Tibial artery (tissue), 4 donors: ENCODE measurements at regions not wholly inside any gene's neighbourhood (a gene's known extent, or its start where the extent isn't known, plus 50 kb on each side); places are given as distances from the start of the nearest gene placed in this dataset.

ENCODE experiments used
- DNase-seq, 2 donors: peaks; one replicate each; pipeline ENCODE4 v3.0.0-alpha.2; 2019
- H3K27ac ChIP-seq, 2 donors: fragments of 200-600 bp; sonication (generic) in 1 of 2; 1 replicate in 1 of 2; 2 replicates in 1 of 2; pipeline ENCODE4 v1.5.1; 2018 to 2019; ENCODE audit warnings: mild to moderate bottlenecking in 1 of 2
- H3K27me3 ChIP-seq, 2 donors: fragments of 200-600 bp; sonication (generic) in 1 of 2; one replicate each; pipeline versions ENCODE4 v1.5.1 to v1.6.0; 2016 to 2019
- H3K36me3 ChIP-seq, 3 donors: fragments of 200-600 bp; sonication (generic) in 2 of 3; one replicate each; pipeline ENCODE4 v1.5.1; 2016 to 2019; ENCODE audit warnings: mild to moderate bottlenecking in 2 of 3
- H3K4me1 ChIP-seq, 4 donors: fragments of 200-600 bp; sonication (generic) in 2 of 4; 1 replicate in 3 of 4; 2 replicates in 1 of 4; pipeline ENCODE4 v1.5.1; 2016 to 2019
- H3K4me3 ChIP-seq, 2 donors: fragments of 200-600 bp; sonication (generic) in 1 of 2; 1 replicate in 1 of 2; 2 replicates in 1 of 2; pipeline ENCODE4 v1.5.1; 2018 to 2019; ENCODE audit warnings: mild to moderate bottlenecking in 2 of 2
- H3K9me3 ChIP-seq, 3 donors: fragments of 200-600 bp; sonication (generic) in 1 of 3; one replicate each; pipeline ENCODE4 v1.5.1; 2016 to 2019
- CTCF ChIP-seq, 2 experiments: fragments of 200-600 bp in 1 of 2; fragments of 450-650 bp in 1 of 2; IDR thresholded peaks; one replicate each; pipeline ENCODE4 v1.5.1; 2017 to 2019; ENCODE audit warnings: antibody characterized with exemption in 2 of 2, mild to moderate bottlenecking in 1 of 2, moderate library complexity in 1 of 2
- intact Hi-C: fragments of 100-400 bp; cut with DNase I; formaldehyde crosslinking; loops from one replicate; pipeline ENCODE4 v1.15.0; 2023; ENCODE audit warnings: low total_unique reads

DNA sequence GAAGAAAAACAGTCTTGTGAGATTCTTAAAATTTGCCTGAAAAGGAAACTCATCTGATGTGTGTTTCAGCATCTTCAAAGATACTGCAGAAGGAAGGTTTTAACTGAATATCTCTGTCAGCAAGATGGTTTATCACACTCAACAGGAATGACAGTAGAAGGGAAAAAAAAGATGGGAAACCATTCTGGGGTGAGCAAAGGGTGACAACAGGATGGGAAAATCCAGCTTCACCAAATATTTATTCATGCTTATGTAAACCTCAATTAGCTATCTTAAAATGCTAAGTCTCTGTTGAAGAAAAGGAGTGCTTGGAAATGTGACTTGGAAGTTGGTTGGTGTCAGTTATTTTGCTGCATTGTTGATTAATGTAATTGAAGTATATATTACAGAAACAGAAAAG, 82.2 kb downstream of the FZD1 start:
- Histone ChIP-seq H3K4me1 (peaks cover 0 to 41% (median 5%) of the 10 kb centered on the region in 4 donors), H3K9me3 (no peaks in the 10 kb centered on the region), H3K27ac (no peak overlapping the region), H3K27me3 (no peaks in the 10 kb centered on the region), H3K36me3 (no peaks in the 10 kb centered on the region), H3K4me3 (no peak overlapping the region)
- intact Hi-C loops = no loop called here
- TF ChIP-seq CTCF (IDR thresholded peaks at IDR 0.05) = no peak
- DNase-seq = no peak

DNA sequence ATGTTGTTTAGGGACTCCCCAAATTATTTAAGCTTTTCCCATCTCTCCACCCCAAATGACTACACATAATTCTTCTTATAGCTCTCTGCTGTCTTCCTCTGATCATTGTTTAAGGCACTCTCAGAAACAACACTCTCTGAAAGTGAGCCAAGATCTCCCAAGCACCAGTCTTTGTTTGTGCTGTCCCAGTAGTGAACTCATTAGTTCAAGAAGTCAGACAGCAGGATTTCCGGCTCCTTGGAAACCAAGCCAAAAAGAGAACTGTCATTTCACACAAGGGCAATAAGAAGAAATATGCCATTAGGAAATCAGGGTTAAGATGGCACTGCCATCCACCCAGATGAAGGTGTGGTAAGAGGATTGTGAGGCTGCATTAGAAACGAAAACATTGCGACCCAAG, 83.1 kb downstream of the FZD1 start:
- Histone ChIP-seq H3K4me3 (no peak overlapping the region), H3K27ac (no peak overlapping the region), H3K27me3 (no peaks in the 10 kb centered on the region), H3K4me1 (peaks cover 0 to 41% (median 5%) of the 10 kb centered on the region in 4 donors), H3K36me3 (no peaks in the 10 kb centered on the region), H3K9me3 (no peaks in the 10 kb centered on the region)
- intact Hi-C loops = no loop called here
- DNase-seq = peak in 1 of 2 donors; percentile 30
- TF ChIP-seq CTCF (IDR thresholded peaks at IDR 0.05) = no peak

DNA sequence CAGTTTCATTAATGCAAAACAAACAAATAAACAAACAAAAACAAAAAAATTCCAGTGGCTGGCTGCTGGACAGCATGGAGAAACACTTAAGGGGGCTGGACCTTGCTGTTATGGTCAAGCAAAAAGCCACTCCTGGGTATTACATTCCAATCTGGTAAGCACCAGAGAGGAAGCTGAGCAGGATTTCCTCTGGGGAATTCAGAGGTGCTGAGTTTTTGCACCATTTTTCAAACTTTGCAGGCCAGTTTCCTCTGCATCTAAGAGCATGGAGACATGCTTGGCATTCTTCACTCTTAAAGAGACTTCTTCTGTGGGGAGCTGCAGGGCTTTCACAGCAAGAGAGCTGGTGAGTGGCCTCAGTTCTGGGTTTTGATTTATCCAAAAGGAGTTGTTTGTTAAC, 84.5 kb downstream of the FZD1 start:
- no peak for TF ChIP-seq CTCF (IDR thresholded peaks at IDR 0.05)
- Histone ChIP-seq H3K4me1 (peaks cover 0 to 35% (median 5%) of the 10 kb centered on the region in 4 donors), H3K27ac (no peak overlapping the region), H3K36me3 (no peaks in the 10 kb centered on the region), H3K4me3 (no peak overlapping the region), H3K27me3 (no peaks in the 10 kb centered on the region), H3K9me3 (no peaks in the 10 kb centered on the region)
- intact Hi-C loops = no loop called here
- no peak for DNase-seq

DNA sequence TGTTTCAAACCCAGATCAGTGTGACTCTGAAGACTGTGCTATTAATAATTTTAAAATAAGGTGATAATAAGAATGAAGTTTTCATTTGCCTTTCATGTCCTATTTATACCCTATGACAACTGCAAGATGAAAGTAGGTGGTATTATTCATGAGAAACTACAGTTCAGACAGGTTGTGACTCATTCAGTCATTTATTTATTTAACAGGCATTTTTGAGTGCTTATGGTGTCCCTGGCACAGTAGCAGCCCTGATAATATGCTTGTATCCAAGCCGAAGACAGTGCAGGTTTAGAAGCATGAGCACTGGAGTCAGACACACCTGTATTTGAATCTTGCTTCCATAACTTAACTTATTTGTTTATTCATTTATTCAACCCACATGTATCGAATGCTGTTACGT, 87.1 kb downstream of the FZD1 start:
- H3K9me3 ChIP-seq = no peaks in the 10 kb centered on the region
- TF ChIP-seq CTCF (IDR thresholded peaks at IDR 0.05) = no peak
- intact Hi-C loops = no loop called here

GRCh38 chr7:91352091-91352490, 87.9 kb downstream of the FZD1 start:
- no peak for TF ChIP-seq CTCF (IDR thresholded peaks at IDR 0.05)
- intact Hi-C loops = no loop called here
- Histone ChIP-seq H3K4me3 (no peak overlapping the region), H3K9me3 (no peaks in the 10 kb centered on the region), H3K27ac (no peak overlapping the region), H3K36me3 (no peaks in the 10 kb centered on the region), H3K4me1 (peaks cover 0 to 24% (median 5%) of the 10 kb centered on the region in 4 donors), H3K27me3 (no peaks in the 10 kb centered on the region)
- no peak for DNase-seq

More for the DNA sequence above, 87.1 kb downstream of the FZD1 start:
- Histone ChIP-seq H3K36me3 (no peaks in the 10 kb centered on the region), H3K4me3 (no peak overlapping the region), H3K27ac (no peak overlapping the region), H3K27me3 (no peaks in the 10 kb centered on the region), H3K4me1 (peaks cover 0 to 29% (median 5%) of the 10 kb centered on the region in 4 donors)
- no peak for DNase-seq

- H3K9me3 ChIP-seq = no peaks in the 10 kb centered on the region
- H3K4me3 ChIP-seq = no peak overlapping the region
- DNase-seq = no peak
- no peak overlapping the region for H3K27ac ChIP-seq
- H3K36me3 ChIP-seq = no peaks in the 10 kb centered on the region
- H3K27me3 ChIP-seq = no peaks in the 10 kb centered on the region
- intact Hi-C loops = no loop called here
- TF ChIP-seq CTCF (IDR thresholded peaks at IDR 0.05) = no peak
- peaks cover 0 to 6% (median 1%) of the 10 kb centered on the region in 4 donors for H3K4me1 ChIP-seq
Measured at GRCh38 chr7:91353848-91354247, 89.6 kb downstream of the FZD1 start.
